H9 (cell line): ENCODE measurements at regions not wholly inside any gene's neighbourhood (a gene's known extent, or its start where the extent isn't known, plus 50 kb on each side); places are given as distances from the start of the nearest gene placed in this dataset.

ENCODE experiments used
- DNase-seq: peaks from one replicate; pipeline ENCODE4 v3.0.0-alpha.2; 2017
- H2AFZ ChIP-seq: one replicate; pipeline ENCODE4 v1.6.1; 2013; ENCODE audit warnings: mild to moderate bottlenecking, low read length, control low read depth, moderate library complexity
- H2AK5ac ChIP-seq: 2 replicates; pipeline ENCODE4 v1.6.1; 2013; ENCODE audit warnings: low read length, control low read depth, mixed read lengths; ENCODE audit not compliant: insufficient read length
- H2BK120ac ChIP-seq: one replicate; pipeline ENCODE4 v1.6.1; 2013; ENCODE audit warnings: low read depth, mild to moderate bottlenecking, low read length, control low read depth, inconsistent platforms; ENCODE audit not compliant: poor library complexity, severe bottlenecking
- H2BK12ac ChIP-seq: 2 replicates; pipeline ENCODE4 v1.6.1; 2013; ENCODE audit warnings: low read length, control low read depth, mixed read lengths, low read depth; ENCODE audit not compliant: insufficient read length
- H2BK15ac ChIP-seq: 2 replicates; pipeline ENCODE4 v1.6.1; 2013; ENCODE audit warnings: low read depth, low read length, control low read depth
- H2BK20ac ChIP-seq: one replicate; pipeline ENCODE4 v1.6.1; 2013; ENCODE audit warnings: low read depth, mild to moderate bottlenecking, low read length, control low read depth, inconsistent platforms; ENCODE audit not compliant: poor library complexity, severe bottlenecking
- H2BK5ac ChIP-seq: 2 replicates; pipeline ENCODE4 v1.6.1; 2013; ENCODE audit warnings: low read length, control low read depth, mixed read lengths; ENCODE audit not compliant: insufficient read length
- H3K14ac ChIP-seq: 2 replicates; pipeline ENCODE4 v1.6.1; 2013; ENCODE audit warnings: low read length, control low read depth; ENCODE audit not compliant: insufficient read depth
- H3K18ac ChIP-seq: 2 replicates; pipeline ENCODE4 v1.6.1; 2013; ENCODE audit warnings: low read depth, mild to moderate bottlenecking, mixed read lengths, low read length, control low read depth; ENCODE audit not compliant: insufficient read length
- H3K23ac ChIP-seq: 2 replicates; pipeline ENCODE4 v1.6.1; 2013; ENCODE audit warnings: low read length, control low read depth, mixed read lengths, low read depth; ENCODE audit not compliant: insufficient read length
- H3K23me2 ChIP-seq: 2 replicates; pipeline ENCODE4 v1.6.1; 2013; ENCODE audit warnings: low read depth, mild to moderate bottlenecking, mixed read lengths, low read length, control low read depth; ENCODE audit not compliant: insufficient read length, poor library complexity, severe bottlenecking
- H3K27ac ChIP-seq: 2 replicates; pipeline ENCODE4 v1.5.1; 2013; ENCODE audit warnings: low read length, control low read depth, mixed read lengths, low read depth; ENCODE audit not compliant: insufficient read length
- H3K27me3 ChIP-seq: 2 replicates; pipeline ENCODE4 v1.6.1; 2013; ENCODE audit warnings: low read length, control low read depth, inconsistent platforms; ENCODE audit not compliant: insufficient read depth
- H3K4ac ChIP-seq: 2 replicates; pipeline ENCODE4 v1.6.1; 2013; ENCODE audit warnings: low read depth, mild to moderate bottlenecking, control low read depth, inconsistent platforms, low read length, moderate library complexity
- H3K4me1 ChIP-seq: 2 replicates; pipeline ENCODE4 v1.6.1; 2013; ENCODE audit warnings: low read length, control low read depth, inconsistent platforms; ENCODE audit not compliant: insufficient read depth
- H3K4me2 ChIP-seq: 2 replicates; pipeline ENCODE4 v1.6.1; 2013; ENCODE audit warnings: low read length, control low read depth, mixed read lengths; ENCODE audit not compliant: insufficient read length, insufficient read depth
- H3K56ac ChIP-seq: 2 replicates; pipeline ENCODE4 v1.6.1; 2013; ENCODE audit warnings: low read depth, mild to moderate bottlenecking, mixed read lengths, low read length, control low read depth; ENCODE audit not compliant: insufficient read length
- H3K79me1 ChIP-seq: 2 replicates; pipeline ENCODE4 v1.6.1; 2013; ENCODE audit warnings: low read depth, mild to moderate bottlenecking, moderate library complexity, low read length, control low read depth, inconsistent platforms; ENCODE audit not compliant: insufficient read depth, poor library complexity, severe bottlenecking
- H3K79me2 ChIP-seq: 2 replicates; pipeline ENCODE4 v1.6.1; 2013; ENCODE audit warnings: low read length, control low read depth, inconsistent platforms; ENCODE audit not compliant: insufficient read depth
- H3K9ac ChIP-seq: 2 replicates; pipeline ENCODE4 v1.6.1; 2013; ENCODE audit warnings: low read length, control low read depth, mixed read lengths; ENCODE audit not compliant: insufficient read length; ENCODE audit errors: extremely low read depth
- H3K9me3 ChIP-seq: one replicate; pipeline ENCODE4 v1.6.1; 2013; ENCODE audit warnings: low read depth, low read length, inconsistent platforms; ENCODE audit not compliant: control insufficient read depth
- H3T11ph ChIP-seq: one replicate; pipeline ENCODE4 v1.6.1; 2013; ENCODE audit warnings: mild to moderate bottlenecking, low read length, control low read depth, inconsistent platforms
- H4K20me1 ChIP-seq: one replicate; pipeline ENCODE4 v1.6.1; 2013; ENCODE audit not compliant: control insufficient read depth, insufficient read length, insufficient read depth
- H4K5ac ChIP-seq: 2 replicates; pipeline ENCODE4 v1.6.1; 2013; ENCODE audit warnings: low read depth, mild to moderate bottlenecking, mixed read lengths, low read length, control low read depth; ENCODE audit not compliant: insufficient read length
- H4K8ac ChIP-seq: replicated peaks from 2 replicates; pipeline ENCODE4 v1.6.1; 2013; ENCODE audit warnings: low read length, control low read depth, mixed read lengths, low read depth; ENCODE audit not compliant: insufficient read length
- H4K91ac ChIP-seq: 2 replicates; pipeline ENCODE4 v1.6.1; 2013; ENCODE audit warnings: low read depth, mild to moderate bottlenecking, moderate library complexity, mixed read lengths, low read length, control low read depth; ENCODE audit not compliant: insufficient read length
- H3K27ac Mint-ChIP-seq, 3 experiments: 2 replicates in 2 of 3; 3 replicates in 1 of 3; pipeline ENCODE4 v1.8.0; 2020 to 2021; ENCODE audit warnings: mixed read lengths in 3 of 3, mild to moderate bottlenecking in 1 of 3, moderate library complexity in 1 of 3
- H3K27me3 Mint-ChIP-seq: 2 replicates; pipeline ENCODE4 v1.8.0; 2021; ENCODE audit warnings: low read depth, mild to moderate bottlenecking, moderate library complexity, mixed read lengths
- H3K36me3 Mint-ChIP-seq, 3 experiments: 2 replicates in 2 of 3; 3 replicates in 1 of 3; pipeline ENCODE4 v1.8.0; 2020 to 2021; ENCODE audit warnings: low read depth in 3 of 3, mixed read lengths in 3 of 3; ENCODE audit not compliant: insufficient read depth in 1 of 3
- H3K4me1 Mint-ChIP-seq, 2 experiments: 2 replicates each; pipeline ENCODE4 v1.8.0; 2020; ENCODE audit warnings: mixed read lengths in 2 of 2
- H3K4me3 Mint-ChIP-seq, 2 experiments: 2 replicates in 1 of 2; 3 replicates in 1 of 2; pipeline ENCODE4 v1.8.0; 2020 to 2021; ENCODE audit warnings: mild to moderate bottlenecking in 2 of 2, mixed read lengths in 2 of 2, moderate library complexity in 1 of 2
- H3K9me3 Mint-ChIP-seq, 2 experiments: 2 replicates in 1 of 2; 3 replicates in 1 of 2; pipeline ENCODE4 v1.8.0; 2020; ENCODE audit warnings: mild to moderate bottlenecking in 2 of 2, mixed read lengths in 2 of 2, moderate library complexity in 1 of 2
- CTCF ChIP-seq: fragments of 200-600 bp; sonication (generic); conservative IDR thresholded peaks from 3 replicates; pipeline ENCODE4 v1.8.0; 2021; ENCODE audit warnings: antibody characterized with exemption, mild to moderate bottlenecking
- WGBS: extraction: QIAGEN DNeasy Blood & Tissue Kit; methylation state at CpG from one replicate; pipeline ENCODE4 v1.1.7; 2013; ENCODE audit warnings: missing lambda C conversion rate, low lambda C conversion rate, mixed read lengths; ENCODE audit not compliant: insufficient read length; ENCODE audit errors: extremely low coverage; 5-methylcytosine and 5-hydroxymethylcytosine counted together

- Mint-ChIP-seq H3K4me3 (no peak overlapping the region), H3K27me3 (no peaks in the 10 kb centered on the region), H3K4me1 (no peaks in the 10 kb centered on the region; a peak in 1 of 4 replicates), H3K36me3 (no peaks in the 10 kb centered on the region), H3K9me3 (no peaks in the 10 kb centered on the region), H3K27ac (no peak overlapping the region)
- Histone ChIP-seq H2BK120ac (no peak overlapping the region), H2BK12ac (no peak overlapping the region), H2AK5ac (no peak overlapping the region), H4K20me1 (no peaks in the 10 kb centered on the region), H3K23ac (no peak overlapping the region), H3K14ac (no peak overlapping the region), H2BK20ac (no peak overlapping the region), H3K27ac (no peak overlapping the region), H3K4me2 (no peak overlapping the region), H2AFZ (no peak overlapping the region), H4K5ac (no peak overlapping the region), H4K8ac (no peak overlapping the region), H3K4ac (no peak overlapping the region), H2BK15ac (no peak overlapping the region), H3K27me3 (no peaks in the 10 kb centered on the region), H4K91ac (no peak overlapping the region), H3K9ac (no peak overlapping the region), H3T11ph (no peak overlapping the region), H2BK5ac (no peak overlapping the region), H3K56ac (no peak overlapping the region), H3K79me2 (no peaks in the 10 kb centered on the region), H3K18ac (no peak overlapping the region), H3K9me3 (no peaks in the 10 kb centered on the region), H3K23me2 (no peaks in the 10 kb centered on the region), H3K79me1 (no peaks in the 10 kb centered on the region), H3K4me1 (no peaks in the 10 kb centered on the region; the same call in 1 of the 2 replicates)
- no peak for DNase-seq
- no peak for TF ChIP-seq CTCF
- WGBS, result no CpG with 5 or more reads among the region's 3 CpGs
Measured at GRCh38 chr1:199875337-199875736, 152.2 kb upstream of the NR5A2 start.
